Body of pancreas (tissue), 4 donors: ENCODE measurements at regions not wholly inside any gene's neighbourhood (a gene's known extent, or its start where the extent isn't known, plus 50 kb on each side); places are given as distances from the start of the nearest gene placed in this dataset.
A peak's percentile ranks its signal among the peaks of the same experiment; 100 is the strongest.

Experiments
- ATAC-seq: fragments of 150-250 bp; one replicate; pipeline ENCODE4 v1.9.1; 2016
- DNase-seq, 4 donors: peaks; one replicate each; pipeline ENCODE4 v3.0.0-alpha.2; 2019
- H3K27ac ChIP-seq, 4 donors: fragments of 200-600 bp; sonication (generic); 1 replicate in 3 of 4; 2 replicates in 1 of 4; pipeline versions ENCODE4 v1.5.1 to v1.6.1; 2016 to 2019; ENCODE audit warnings: mild to moderate bottlenecking in 1 of 4, mixed read lengths in 1 of 4, moderate library complexity in 1 of 4
- H3K27me3 ChIP-seq, 2 donors: fragments of 200-600 bp; sonication (generic); one replicate each; pipeline ENCODE4 v1.6.0; 2016; ENCODE audit warnings: mild to moderate bottlenecking in 1 of 2
- H3K36me3 ChIP-seq, 2 donors: fragments of 200-600 bp; sonication (generic); replicated peaks in 1 of 2; 2 replicates each; pipeline ENCODE4 v1.5.1; 2016; ENCODE audit warnings: low read depth in 2 of 2; ENCODE audit not compliant: insufficient read depth in 1 of 2
- H3K4me1 ChIP-seq: fragments of 200-600 bp; sonication (generic); one replicate; pipeline ENCODE4 v1.6.0; 2016
- H3K4me3 ChIP-seq, 2 donors: fragments of 200-600 bp; sonication (generic); 1 replicate in 1 of 2; 2 replicates in 1 of 2; pipeline ENCODE4 v1.5.1; 2016 to 2019
- H3K9me3 ChIP-seq, 3 donors: fragments of 200-600 bp; sonication (generic); 1 replicate in 2 of 3; 2 replicates in 1 of 3; pipeline ENCODE4 v1.5.1; 2016
- CTCF ChIP-seq, 7 experiments: fragments of 450-650 bp in 4 of 7; fragments of 200-600 bp in 3 of 7; sonication (generic) in 3 of 7; IDR thresholded peaks; one replicate each; pipeline ENCODE4 v1.5.1; 2016 to 2019; ENCODE audit warnings: antibody characterized with exemption in 7 of 7
- POLR2A ChIP-seq, 3 donors: fragments of 450-650 bp; IDR thresholded peaks; one replicate each; pipeline ENCODE4 v1.6.1; 2016; ENCODE audit warnings: antibody characterized with exemption in 3 of 3, mild to moderate bottlenecking in 2 of 3
- WGBS, 2 donors: methylation state at CpG; one replicate each; pipeline ENCODE4 v1.1.5; 2017; 5-methylcytosine and 5-hydroxymethylcytosine counted together
- intact Hi-C: fragments of 100-400 bp; cut with DNase I; formaldehyde crosslinking; loops from one replicate; pipeline ENCODE4 v1.15.1; 2023

- TF ChIP-seq CTCF (IDR thresholded peaks at IDR 0.05), result no peak
- no peak for TF ChIP-seq POLR2A (IDR thresholded peaks at IDR 0.05)
- ATAC-seq, result peak; percentile 81
- Histone ChIP-seq H3K36me3 (no peaks in the 10 kb centered on the region), H3K27me3 (peaks cover 0 to 5% of the 10 kb centered on the region in 2 donors), H3K4me1 (no peaks in the 10 kb centered on the region), H3K9me3 (no peaks in the 10 kb centered on the region), H3K4me3 (no peak overlapping the region), H3K27ac (no peak overlapping the region)
- 21 to 22% methylated on average over 13 of the region's 13 CpGs for WGBS, 2 donors
- DNase-seq, result peak in 1 of 4 donors; percentile 26
- intact Hi-C loops, result no loop called here
Measured at GRCh38 chr6:165774903-165775601, 112.0 kb upstream of the PDE10A start.

- H3K4me3 ChIP-seq, result no peak overlapping the region
- intact Hi-C loops, result no loop called here
- DNase-seq, result no peak
- H3K4me1 ChIP-seq, result no peaks in the 10 kb centered on the region
- TF ChIP-seq POLR2A (IDR thresholded peaks at IDR 0.05) (no peak), CTCF (IDR thresholded peaks at IDR 0.05) (no peak)
- H3K36me3 ChIP-seq, result no peaks in the 10 kb centered on the region
- H3K27ac ChIP-seq, result no peak overlapping the region
- H3K27me3 ChIP-seq, result no peaks in the 10 kb centered on the region
- WGBS, 2 donors, result 76% methylated on average over 14 of the region's 14 CpGs
- no peaks in the 10 kb centered on the region for H3K9me3 ChIP-seq
- no peak for ATAC-seq
Measured at GRCh38 chr6:165770397-165771082, 107.5 kb upstream of the PDE10A start.

- DNase-seq (no peak), ATAC-seq (no peak)
- H3K4me3 ChIP-seq, result no peak overlapping the region
- no peaks in the 10 kb centered on the region for H3K36me3 ChIP-seq
- H3K4me1 ChIP-seq, result no peaks in the 10 kb centered on the region
- TF ChIP-seq CTCF (IDR thresholded peaks at IDR 0.05) (no peak), POLR2A (IDR thresholded peaks at IDR 0.05) (no peak)
- intact Hi-C loops, result no loop called here
- no peak overlapping the region for H3K27ac ChIP-seq
- no peaks in the 10 kb centered on the region for H3K27me3 ChIP-seq
- WGBS, 2 donors, result 23 to 34% methylated on average over 3 of the region's 3 CpGs
- no peaks in the 10 kb centered on the region for H3K9me3 ChIP-seq
Measured at GRCh38 chr6:165769884-165770283, 106.8 kb upstream of the PDE10A start.

GRCh38 chr6:165769401-165769800 is 106.4 kb upstream of the PDE10A start:
- H3K36me3 ChIP-seq, result no peaks in the 10 kb centered on the region
- DNase-seq, result no peak
- no peaks in the 10 kb centered on the region for H3K27me3 ChIP-seq
- H3K4me1 ChIP-seq, result no peaks in the 10 kb centered on the region
- WGBS, 2 donors, result 56 to 69% methylated on average over 5 of the region's 5 CpGs
- no peak for ATAC-seq
- TF ChIP-seq POLR2A (IDR thresholded peaks at IDR 0.05) (no peak), CTCF (IDR thresholded peaks at IDR 0.05) (no peak)
- intact Hi-C loops, result no loop called here
- no peak overlapping the region for H3K4me3 ChIP-seq
- no peaks in the 10 kb centered on the region for H3K9me3 ChIP-seq
- H3K27ac ChIP-seq, result no peak overlapping the region
